ENCODE measurements at regions not wholly inside any gene's neighbourhood (a gene's known extent, or its start where the extent isn't known, plus 50 kb on each side); places are given as distances from the start of the nearest gene placed in this dataset.

DNA sequence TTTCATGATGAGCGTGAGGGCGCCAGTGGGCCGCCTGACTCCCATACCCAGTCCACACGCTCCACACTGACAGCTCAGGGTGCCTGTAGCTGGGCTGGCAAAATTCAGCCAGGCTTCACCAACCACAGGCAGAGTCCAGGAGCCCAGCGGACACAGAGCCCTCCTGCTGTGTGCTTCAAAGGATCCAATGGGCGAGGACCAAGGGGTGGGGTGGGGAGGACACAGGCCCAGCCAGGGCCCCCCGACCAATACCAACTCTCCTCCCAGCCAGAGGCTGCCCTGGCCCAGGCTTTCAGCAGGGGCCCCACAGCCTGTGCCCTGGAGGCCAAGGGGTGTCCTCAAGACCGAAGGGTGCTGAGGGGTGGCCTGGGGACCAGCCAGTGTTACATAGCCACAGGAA, 336.1 kb downstream of the CTTN start:
- DNase-seq (ENCODE audit: extremely low read depth in 1 of 2, low read depth in 1 of 2), result no peak

GRCh38 chr11:70734911-70735310, 336.6 kb downstream of the CTTN start:
- no peak for DNase-seq (ENCODE audit: extremely low read depth in 1 of 2, low read depth in 1 of 2)

GRCh38 chr11:70735976-70736375, 337.6 kb downstream of the CTTN start:
- DNase-seq (ENCODE audit: extremely low read depth in 1 of 2, low read depth in 1 of 2), result no peak

- DNase-seq (ENCODE audit: extremely low read depth in 1 of 2, low read depth in 1 of 2), result no peak
Measured at GRCh38 chr11:70736461-70736860, 338.1 kb downstream of the CTTN start.

DNA sequence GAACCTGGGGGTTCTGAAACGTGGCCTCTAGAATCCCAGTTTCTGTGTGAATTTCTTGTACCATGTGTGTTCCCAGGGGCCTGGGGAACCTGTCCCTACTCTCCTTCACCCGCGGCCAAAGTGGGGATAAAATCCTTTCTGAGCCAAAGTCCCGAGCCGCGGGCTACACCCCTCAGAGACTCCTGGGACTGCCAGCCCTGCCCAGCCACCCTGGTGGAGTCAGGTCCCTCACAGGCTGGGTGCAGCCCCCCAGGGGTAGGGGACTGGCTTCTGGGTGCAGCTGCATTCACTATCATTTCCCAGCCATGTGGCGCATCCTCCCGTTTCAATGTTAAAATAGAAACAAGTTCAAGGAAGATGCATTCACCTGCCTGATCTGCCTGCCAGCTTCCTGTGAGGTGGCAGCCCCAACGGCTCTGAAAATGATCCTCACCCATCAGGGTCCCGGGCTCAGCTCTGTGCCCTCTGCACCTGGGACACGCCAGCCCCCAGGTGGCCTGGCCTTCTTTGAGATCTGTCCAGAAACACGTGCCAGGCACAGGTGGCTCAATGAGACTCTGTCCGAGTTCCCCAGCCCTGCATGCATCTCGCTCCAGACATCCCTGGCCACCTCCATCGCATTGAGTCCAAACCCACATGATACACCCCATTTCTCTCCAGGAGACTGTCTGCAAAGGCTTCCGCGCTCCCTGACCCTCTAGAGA, 338.8 kb downstream of the CTTN start:
- no peak for DNase-seq (ENCODE audit: extremely low read depth in 1 of 2, low read depth in 1 of 2)

DNA sequence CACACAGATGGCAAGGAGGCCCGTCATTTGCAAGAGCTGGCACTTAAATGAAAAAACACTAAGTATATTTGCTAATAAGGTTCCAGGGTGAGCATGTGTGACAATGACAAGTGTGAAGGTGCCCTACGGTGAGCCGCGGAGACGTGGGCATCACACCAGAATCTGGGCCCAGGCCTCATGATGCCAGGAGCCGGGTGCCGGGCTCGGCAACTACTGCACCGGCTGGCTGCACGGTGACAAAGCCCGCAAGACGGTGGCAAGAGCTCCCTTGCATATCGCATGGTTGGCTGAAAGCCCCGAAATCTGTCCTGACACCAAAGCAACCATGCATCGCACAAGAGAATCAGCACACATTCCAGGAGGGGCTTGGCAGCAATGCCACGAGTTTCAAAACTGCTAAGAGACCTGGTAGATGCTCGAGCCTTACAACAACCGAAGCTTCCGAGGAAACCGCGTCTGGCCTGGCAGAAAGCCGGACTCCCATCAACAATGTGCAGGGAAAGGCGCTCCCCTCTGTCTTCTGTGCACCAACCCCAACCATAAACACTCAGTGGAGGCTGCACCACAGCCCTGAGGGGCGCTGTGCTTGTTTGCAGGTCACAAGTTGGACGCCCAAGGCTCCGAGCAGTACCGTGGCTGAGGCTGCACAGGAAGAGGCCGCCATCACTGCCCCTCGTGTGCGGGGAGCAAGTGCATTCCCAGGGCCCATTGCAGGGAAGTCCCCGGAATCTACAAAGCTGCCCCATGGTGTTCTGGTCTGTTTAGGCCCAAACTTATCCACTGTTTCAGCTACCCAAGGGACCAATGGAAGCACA, 339.7 kb downstream of the CTTN start:
- no peak for DNase-seq (ENCODE audit: extremely low read depth in 1 of 2, low read depth in 1 of 2)

DNA sequence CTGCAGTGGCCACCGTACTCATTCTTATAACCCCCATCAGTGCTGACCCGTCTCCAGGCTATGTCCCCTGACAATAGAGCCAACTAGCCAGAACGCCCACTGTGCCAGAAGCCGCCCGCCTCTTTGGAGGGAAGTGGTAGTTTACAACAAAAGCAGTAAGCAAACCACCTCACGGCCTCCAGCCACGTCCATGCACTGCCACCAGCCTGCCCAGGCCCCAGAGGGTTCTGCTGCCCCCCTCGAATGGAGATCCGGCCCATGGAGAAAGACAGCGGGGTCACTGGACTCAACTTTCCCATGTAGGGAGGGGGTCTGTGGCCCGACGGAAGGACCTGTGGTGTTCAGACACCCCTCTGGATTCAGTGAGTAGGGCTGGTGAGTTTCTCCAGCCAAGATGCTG, 340.3 kb downstream of the CTTN start:
- DNase-seq (ENCODE audit: extremely low read depth in 1 of 2, low read depth in 1 of 2), result no peak

GRCh38 chr11:70739091-70739490, 340.8 kb downstream of the CTTN start:
- DNase-seq (ENCODE audit: extremely low read depth in 1 of 2, low read depth in 1 of 2), result no peak

DNA sequence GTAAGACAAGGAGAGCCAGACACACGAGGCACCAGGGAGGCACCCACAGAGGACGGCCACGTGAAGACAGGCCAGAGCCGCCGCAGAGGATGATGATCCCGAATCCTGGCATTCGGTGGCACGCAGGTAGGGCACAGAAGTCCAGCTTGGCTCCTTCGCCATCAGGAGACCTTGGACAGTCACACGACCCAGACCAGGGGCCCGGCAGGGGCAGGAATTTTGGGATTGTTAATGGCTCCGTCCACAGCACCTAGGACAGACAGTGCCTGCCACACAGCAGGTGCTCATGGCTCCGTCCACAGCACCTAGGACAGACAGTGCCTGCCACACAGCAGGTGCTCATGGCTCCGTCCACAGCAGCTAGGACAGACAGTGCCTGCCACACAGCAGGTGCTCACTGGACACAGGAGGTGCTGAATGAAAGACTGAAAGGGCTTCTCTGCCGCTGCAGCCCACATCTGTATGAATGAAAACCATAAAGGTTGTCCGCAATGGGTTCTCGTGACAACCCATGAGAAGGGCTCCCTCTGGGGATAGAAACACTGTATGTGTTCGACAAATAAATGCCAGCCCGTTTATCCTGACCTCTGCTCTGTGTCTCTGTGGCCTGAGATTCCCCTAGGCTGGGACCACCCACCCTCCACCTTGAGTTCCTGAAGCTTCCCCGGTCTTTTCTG, 341.6 kb downstream of the CTTN start:
- DNase-seq (ENCODE audit: extremely low read depth in 1 of 2, low read depth in 1 of 2), result no peak

- DNase-seq (ENCODE audit: extremely low read depth in 1 of 2, low read depth in 1 of 2), result no peak
Measured at GRCh38 chr11:70740488-70740851, 342.1 kb downstream of the CTTN start.

DNA sequence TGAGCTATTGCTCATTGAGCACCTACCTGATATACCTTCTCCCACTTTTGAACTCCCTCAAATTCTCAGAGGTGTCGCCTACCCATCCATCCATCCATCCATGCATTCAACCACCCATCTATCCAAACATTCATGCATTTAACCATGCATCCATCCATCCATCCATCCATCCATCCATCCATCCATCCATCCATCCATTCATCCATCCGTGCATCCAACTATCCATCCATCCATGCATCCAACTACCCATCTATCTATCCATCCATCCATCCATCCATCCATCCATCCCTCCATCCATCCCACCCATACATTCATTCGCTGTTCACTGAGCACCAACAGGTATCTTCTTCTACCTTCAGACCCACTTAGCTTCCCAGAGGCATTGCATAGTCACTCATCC, 342.8 kb downstream of the CTTN start:
- no peak for DNase-seq (ENCODE audit: extremely low read depth in 1 of 2, low read depth in 1 of 2)

DNA sequence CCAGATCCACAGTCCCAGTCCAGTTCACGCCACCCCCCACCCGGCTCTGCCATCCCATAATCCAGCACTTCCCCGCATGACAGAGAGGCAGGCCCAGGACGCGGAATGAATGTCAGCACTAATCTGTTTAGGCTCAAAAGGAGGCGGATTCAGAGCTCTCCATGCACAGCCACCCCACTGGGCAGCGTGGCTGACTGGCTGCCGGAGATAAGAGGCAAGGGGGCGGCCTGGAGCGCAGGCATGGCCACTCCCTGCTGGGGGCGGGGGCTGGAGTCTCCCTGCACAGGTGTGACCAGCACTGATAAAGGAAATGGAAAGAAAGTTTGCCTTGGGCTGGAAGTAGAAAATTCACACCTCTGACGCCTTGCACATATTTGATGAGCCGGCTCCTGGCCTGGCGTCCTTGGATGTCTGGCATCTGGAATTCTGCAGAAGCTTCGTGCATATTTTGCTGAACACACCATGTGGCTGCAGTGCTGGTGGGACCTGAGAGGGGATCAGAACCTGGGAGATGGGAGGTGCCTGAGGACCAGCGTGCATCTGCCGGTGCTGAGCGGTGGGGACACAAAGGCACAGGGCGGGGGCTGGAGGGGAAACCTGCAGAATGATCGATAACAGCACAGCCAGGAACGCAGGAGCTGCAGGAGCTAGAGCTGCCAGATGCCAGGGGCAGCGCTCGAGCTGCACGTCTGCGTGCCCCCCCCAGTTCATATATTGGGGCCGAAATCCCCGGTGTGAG, 344.4 kb downstream of the CTTN start:
- DNase-seq (ENCODE audit: extremely low read depth in 1 of 2, low read depth in 1 of 2), result no peak

DNA sequence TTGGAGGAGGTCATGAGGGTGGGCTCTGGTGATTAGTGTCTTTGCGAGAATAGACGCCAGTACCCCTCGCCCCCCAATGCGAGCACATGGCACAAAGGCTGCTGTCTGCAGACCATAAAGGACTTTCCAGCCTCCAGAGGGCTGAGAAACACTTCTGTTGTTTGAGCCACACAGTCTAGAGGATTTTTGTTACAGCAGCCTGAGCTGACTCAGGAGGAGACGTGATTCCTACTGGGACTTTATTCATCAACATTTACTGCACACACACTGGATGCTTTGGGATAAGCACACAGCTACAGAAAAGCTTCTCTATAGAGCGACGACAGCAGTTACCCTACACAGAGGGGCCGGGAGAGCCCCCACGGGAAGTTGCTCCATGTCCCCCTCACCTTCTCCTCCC, 345.0 kb downstream of the CTTN start:
- DNase-seq (ENCODE audit: extremely low read depth in 1 of 2, low read depth in 1 of 2), result no peak

GRCh38 chr11:70743941-70744351, 345.6 kb downstream of the CTTN start:
- no peak for DNase-seq (ENCODE audit: extremely low read depth in 1 of 2, low read depth in 1 of 2)

- no peak for DNase-seq (ENCODE audit: extremely low read depth in 1 of 2, low read depth in 1 of 2)
Measured at GRCh38 chr11:70744396-70745185, 346.3 kb downstream of the CTTN start.

DNA sequence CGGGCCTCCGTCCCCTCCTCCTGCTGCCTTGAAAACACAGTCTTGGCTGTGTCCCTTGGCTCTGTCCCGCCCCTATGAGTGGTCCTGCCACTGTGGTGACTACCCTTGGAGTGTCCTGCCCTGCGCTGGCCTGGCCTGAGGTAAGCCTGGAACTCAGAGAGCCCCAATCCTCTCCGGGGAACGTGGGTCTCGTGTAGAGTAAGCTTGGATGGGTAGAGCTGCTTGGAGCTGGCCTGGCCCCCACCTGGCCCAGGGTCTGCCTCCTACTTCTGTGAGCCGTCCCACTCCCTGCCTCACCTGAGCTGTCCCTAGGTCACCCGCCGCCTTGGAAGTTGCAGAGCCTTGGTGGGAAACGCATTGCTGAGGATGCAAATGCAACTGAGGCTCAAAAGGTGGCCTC, 347.1 kb downstream of the CTTN start:
- no peak for DNase-seq (ENCODE audit: extremely low read depth in 1 of 2, low read depth in 1 of 2)

- DNase-seq (ENCODE audit: extremely low read depth in 1 of 2, low read depth in 1 of 2), result no peak
Measured at GRCh38 chr11:70745941-70746340, 347.6 kb downstream of the CTTN start.

DNA sequence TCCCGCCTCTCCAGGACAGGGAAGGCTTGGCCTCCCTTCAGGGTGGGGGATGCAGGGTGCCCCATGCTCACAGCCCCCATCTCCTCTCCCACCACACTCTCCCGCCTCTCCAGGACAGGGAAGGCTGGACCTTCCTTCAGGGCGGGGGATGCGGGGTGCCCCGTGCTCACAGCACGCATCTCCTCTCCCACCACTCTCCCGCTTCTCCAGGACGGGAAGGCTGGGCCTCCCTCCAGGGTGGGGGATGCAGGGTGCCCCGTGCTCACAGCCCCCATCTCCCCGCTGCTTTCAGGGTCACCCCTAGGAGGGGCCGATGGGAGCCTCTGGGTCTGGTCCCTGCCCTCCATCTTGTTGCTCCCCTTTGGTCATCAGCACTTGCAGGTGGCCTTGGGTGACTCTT, 348.0 kb downstream of the CTTN start:
- DNase-seq (ENCODE audit: extremely low read depth in 1 of 2, low read depth in 1 of 2), result no peak

- DNase-seq (ENCODE audit: extremely low read depth in 1 of 2, low read depth in 1 of 2), result no peak
Measured at GRCh38 chr11:70747285-70747684, 349.0 kb downstream of the CTTN start.

DNA sequence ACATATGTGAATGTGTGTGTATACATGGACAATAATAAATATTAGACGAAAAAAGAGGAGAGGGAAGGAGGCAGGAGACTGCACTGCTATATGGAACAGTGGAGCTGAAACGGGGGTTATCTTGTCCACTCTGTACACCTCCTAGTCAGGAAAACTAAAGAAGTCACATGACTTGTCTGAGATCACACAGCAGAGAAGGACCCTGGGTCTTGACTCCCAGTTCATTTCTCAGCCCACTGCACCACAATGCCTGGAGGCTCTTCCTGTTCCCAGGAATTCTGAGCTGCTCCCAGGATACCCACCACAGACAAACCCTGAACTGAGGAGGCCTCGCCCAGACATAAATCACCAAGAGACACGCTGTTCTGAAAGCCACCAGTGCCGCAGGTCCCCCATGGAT, 349.6 kb downstream of the CTTN start:
- no peak for DNase-seq (ENCODE audit: extremely low read depth in 1 of 2, low read depth in 1 of 2)
